H9 (cell line): ENCODE measurements at regions not wholly inside any gene's neighbourhood (a gene's known extent, or its start where the extent isn't known, plus 50 kb on each side); places are given as distances from the start of the nearest gene placed in this dataset.

ENCODE experiments used
- DNase-seq: peaks from one replicate; pipeline ENCODE4 v3.0.0-alpha.2; 2017
- H2AFZ ChIP-seq: one replicate; pipeline ENCODE4 v1.6.1; 2013; ENCODE audit warnings: mild to moderate bottlenecking, low read length, control low read depth, moderate library complexity
- H2AK5ac ChIP-seq: 2 replicates; pipeline ENCODE4 v1.6.1; 2013; ENCODE audit warnings: low read length, control low read depth, mixed read lengths; ENCODE audit not compliant: insufficient read length
- H2BK120ac ChIP-seq: one replicate; pipeline ENCODE4 v1.6.1; 2013; ENCODE audit warnings: low read depth, mild to moderate bottlenecking, low read length, control low read depth, inconsistent platforms; ENCODE audit not compliant: poor library complexity, severe bottlenecking
- H2BK12ac ChIP-seq: 2 replicates; pipeline ENCODE4 v1.6.1; 2013; ENCODE audit warnings: low read length, control low read depth, mixed read lengths, low read depth; ENCODE audit not compliant: insufficient read length
- H2BK15ac ChIP-seq: 2 replicates; pipeline ENCODE4 v1.6.1; 2013; ENCODE audit warnings: low read depth, low read length, control low read depth
- H2BK20ac ChIP-seq: one replicate; pipeline ENCODE4 v1.6.1; 2013; ENCODE audit warnings: low read depth, mild to moderate bottlenecking, low read length, control low read depth, inconsistent platforms; ENCODE audit not compliant: poor library complexity, severe bottlenecking
- H2BK5ac ChIP-seq: 2 replicates; pipeline ENCODE4 v1.6.1; 2013; ENCODE audit warnings: low read length, control low read depth, mixed read lengths; ENCODE audit not compliant: insufficient read length
- H3K14ac ChIP-seq: 2 replicates; pipeline ENCODE4 v1.6.1; 2013; ENCODE audit warnings: low read length, control low read depth; ENCODE audit not compliant: insufficient read depth
- H3K18ac ChIP-seq: 2 replicates; pipeline ENCODE4 v1.6.1; 2013; ENCODE audit warnings: low read depth, mild to moderate bottlenecking, mixed read lengths, low read length, control low read depth; ENCODE audit not compliant: insufficient read length
- H3K23ac ChIP-seq: 2 replicates; pipeline ENCODE4 v1.6.1; 2013; ENCODE audit warnings: low read length, control low read depth, mixed read lengths, low read depth; ENCODE audit not compliant: insufficient read length
- H3K23me2 ChIP-seq: 2 replicates; pipeline ENCODE4 v1.6.1; 2013; ENCODE audit warnings: low read depth, mild to moderate bottlenecking, mixed read lengths, low read length, control low read depth; ENCODE audit not compliant: insufficient read length, poor library complexity, severe bottlenecking
- H3K27ac ChIP-seq: 2 replicates; pipeline ENCODE4 v1.5.1; 2013; ENCODE audit warnings: low read length, control low read depth, mixed read lengths, low read depth; ENCODE audit not compliant: insufficient read length
- H3K27me3 ChIP-seq: 2 replicates; pipeline ENCODE4 v1.6.1; 2013; ENCODE audit warnings: low read length, control low read depth, inconsistent platforms; ENCODE audit not compliant: insufficient read depth
- H3K4ac ChIP-seq: 2 replicates; pipeline ENCODE4 v1.6.1; 2013; ENCODE audit warnings: low read depth, mild to moderate bottlenecking, control low read depth, inconsistent platforms, low read length, moderate library complexity
- H3K4me1 ChIP-seq: 2 replicates; pipeline ENCODE4 v1.6.1; 2013; ENCODE audit warnings: low read length, control low read depth, inconsistent platforms; ENCODE audit not compliant: insufficient read depth
- H3K4me2 ChIP-seq: 2 replicates; pipeline ENCODE4 v1.6.1; 2013; ENCODE audit warnings: low read length, control low read depth, mixed read lengths; ENCODE audit not compliant: insufficient read length, insufficient read depth
- H3K56ac ChIP-seq: 2 replicates; pipeline ENCODE4 v1.6.1; 2013; ENCODE audit warnings: low read depth, mild to moderate bottlenecking, mixed read lengths, low read length, control low read depth; ENCODE audit not compliant: insufficient read length
- H3K79me1 ChIP-seq: 2 replicates; pipeline ENCODE4 v1.6.1; 2013; ENCODE audit warnings: low read depth, mild to moderate bottlenecking, moderate library complexity, low read length, control low read depth, inconsistent platforms; ENCODE audit not compliant: insufficient read depth, poor library complexity, severe bottlenecking
- H3K79me2 ChIP-seq: 2 replicates; pipeline ENCODE4 v1.6.1; 2013; ENCODE audit warnings: low read length, control low read depth, inconsistent platforms; ENCODE audit not compliant: insufficient read depth
- H3K9ac ChIP-seq: 2 replicates; pipeline ENCODE4 v1.6.1; 2013; ENCODE audit warnings: low read length, control low read depth, mixed read lengths; ENCODE audit not compliant: insufficient read length; ENCODE audit errors: extremely low read depth
- H3K9me3 ChIP-seq: one replicate; pipeline ENCODE4 v1.6.1; 2013; ENCODE audit warnings: low read depth, low read length, inconsistent platforms; ENCODE audit not compliant: control insufficient read depth
- H3T11ph ChIP-seq: one replicate; pipeline ENCODE4 v1.6.1; 2013; ENCODE audit warnings: mild to moderate bottlenecking, low read length, control low read depth, inconsistent platforms
- H4K20me1 ChIP-seq: one replicate; pipeline ENCODE4 v1.6.1; 2013; ENCODE audit not compliant: control insufficient read depth, insufficient read length, insufficient read depth
- H4K5ac ChIP-seq: 2 replicates; pipeline ENCODE4 v1.6.1; 2013; ENCODE audit warnings: low read depth, mild to moderate bottlenecking, mixed read lengths, low read length, control low read depth; ENCODE audit not compliant: insufficient read length
- H4K8ac ChIP-seq: replicated peaks from 2 replicates; pipeline ENCODE4 v1.6.1; 2013; ENCODE audit warnings: low read length, control low read depth, mixed read lengths, low read depth; ENCODE audit not compliant: insufficient read length
- H4K91ac ChIP-seq: 2 replicates; pipeline ENCODE4 v1.6.1; 2013; ENCODE audit warnings: low read depth, mild to moderate bottlenecking, moderate library complexity, mixed read lengths, low read length, control low read depth; ENCODE audit not compliant: insufficient read length
- H3K27ac Mint-ChIP-seq, 3 experiments: 2 replicates in 2 of 3; 3 replicates in 1 of 3; pipeline ENCODE4 v1.8.0; 2020 to 2021; ENCODE audit warnings: mixed read lengths in 3 of 3, mild to moderate bottlenecking in 1 of 3, moderate library complexity in 1 of 3
- H3K27me3 Mint-ChIP-seq: 2 replicates; pipeline ENCODE4 v1.8.0; 2021; ENCODE audit warnings: low read depth, mild to moderate bottlenecking, moderate library complexity, mixed read lengths
- H3K36me3 Mint-ChIP-seq, 3 experiments: 2 replicates in 2 of 3; 3 replicates in 1 of 3; pipeline ENCODE4 v1.8.0; 2020 to 2021; ENCODE audit warnings: low read depth in 3 of 3, mixed read lengths in 3 of 3; ENCODE audit not compliant: insufficient read depth in 1 of 3
- H3K4me1 Mint-ChIP-seq, 2 experiments: 2 replicates each; pipeline ENCODE4 v1.8.0; 2020; ENCODE audit warnings: mixed read lengths in 2 of 2
- H3K4me3 Mint-ChIP-seq, 2 experiments: 2 replicates in 1 of 2; 3 replicates in 1 of 2; pipeline ENCODE4 v1.8.0; 2020 to 2021; ENCODE audit warnings: mild to moderate bottlenecking in 2 of 2, mixed read lengths in 2 of 2, moderate library complexity in 1 of 2
- H3K9me3 Mint-ChIP-seq, 2 experiments: 2 replicates in 1 of 2; 3 replicates in 1 of 2; pipeline ENCODE4 v1.8.0; 2020; ENCODE audit warnings: mild to moderate bottlenecking in 2 of 2, mixed read lengths in 2 of 2, moderate library complexity in 1 of 2
- CTCF ChIP-seq: fragments of 200-600 bp; sonication (generic); conservative IDR thresholded peaks from 3 replicates; pipeline ENCODE4 v1.8.0; 2021; ENCODE audit warnings: antibody characterized with exemption, mild to moderate bottlenecking
- WGBS: extraction: QIAGEN DNeasy Blood & Tissue Kit; methylation state at CpG from one replicate; pipeline ENCODE4 v1.1.7; 2013; ENCODE audit warnings: missing lambda C conversion rate, low lambda C conversion rate, mixed read lengths; ENCODE audit not compliant: insufficient read length; ENCODE audit errors: extremely low coverage; 5-methylcytosine and 5-hydroxymethylcytosine counted together

- Mint-ChIP-seq H3K27ac (no peak overlapping the region), H3K4me1 (peaks cover 0 to 9% of the 10 kb centered on the region in 2 experiments; a peak in 2 of 4 replicates), H3K4me3 (no peak overlapping the region), H3K9me3 (peaks cover 3 to 4% of the 10 kb centered on the region in 2 experiments; a peak in 4 of 5 replicates), H3K36me3 (peaks cover 0 to 4% (median 0%) of the 10 kb centered on the region in 3 experiments; a peak in 1 of 7 replicates), H3K27me3 (no peaks in the 10 kb centered on the region)
- Histone ChIP-seq H3K4me2 (no peak overlapping the region), H2BK20ac (no peak overlapping the region), H3K9me3 (no peaks in the 10 kb centered on the region), H3K14ac (no peak overlapping the region), H2BK120ac (no peak overlapping the region), H2BK12ac (no peak overlapping the region), H3K79me1 (no peaks in the 10 kb centered on the region), H3K23ac (no peak overlapping the region), H3K18ac (no peak overlapping the region), H3K79me2 (no peaks in the 10 kb centered on the region), H2AK5ac (no peak overlapping the region), H2AFZ (no peak overlapping the region), H3K27ac (no peak overlapping the region), H2BK5ac (no peak overlapping the region), H4K20me1 (no peaks in the 10 kb centered on the region), H4K8ac (no peak overlapping the region), H2BK15ac (no peak overlapping the region), H3K27me3 (no peaks in the 10 kb centered on the region), H3K4me1 (no peaks in the 10 kb centered on the region), H3K23me2 (no peaks in the 10 kb centered on the region), H4K91ac (no peak overlapping the region), H4K5ac (no peak overlapping the region), H3K56ac (no peak overlapping the region), H3T11ph (no peak overlapping the region), H3K9ac (no peak overlapping the region), H3K4ac (no peak overlapping the region)
- WGBS = no CpG with 5 or more reads among the region's 10 CpGs
- TF ChIP-seq CTCF = no peak
- no peak for DNase-seq
Observed at GRCh38 chr16:9489835-9490467, 398.5 kb downstream of the HAPSTR1 start.
